Renal cortex interstitium (tissue), 11 donors: ENCODE measurements at regions not wholly inside any gene's neighbourhood (a gene's known extent, or its start where the extent isn't known, plus 50 kb on each side); places are given as distances from the start of the nearest gene placed in this dataset.
A peak's percentile ranks its signal among the peaks of the same experiment; 100 is the strongest.

Experiments used
- DNase-seq, 11 donors: peaks; one replicate each; pipeline ENCODE4 v3.0.0-alpha.2; 2013; ENCODE audit warnings: low read depth in 9 of 11, low spot score in 4 of 11; ENCODE audit errors: extremely low read depth in 1 of 11

GRCh38 chr13:22095794-22096193, 424.9 kb downstream of the FGF9 start:
- DNase-seq, result no peak

GRCh38 chr13:22099585-22099984, 428.7 kb downstream of the FGF9 start:
- no peak for DNase-seq

GRCh38 chr13:22102271-22102670, 431.4 kb downstream of the FGF9 start:
- no peak for DNase-seq

DNA sequence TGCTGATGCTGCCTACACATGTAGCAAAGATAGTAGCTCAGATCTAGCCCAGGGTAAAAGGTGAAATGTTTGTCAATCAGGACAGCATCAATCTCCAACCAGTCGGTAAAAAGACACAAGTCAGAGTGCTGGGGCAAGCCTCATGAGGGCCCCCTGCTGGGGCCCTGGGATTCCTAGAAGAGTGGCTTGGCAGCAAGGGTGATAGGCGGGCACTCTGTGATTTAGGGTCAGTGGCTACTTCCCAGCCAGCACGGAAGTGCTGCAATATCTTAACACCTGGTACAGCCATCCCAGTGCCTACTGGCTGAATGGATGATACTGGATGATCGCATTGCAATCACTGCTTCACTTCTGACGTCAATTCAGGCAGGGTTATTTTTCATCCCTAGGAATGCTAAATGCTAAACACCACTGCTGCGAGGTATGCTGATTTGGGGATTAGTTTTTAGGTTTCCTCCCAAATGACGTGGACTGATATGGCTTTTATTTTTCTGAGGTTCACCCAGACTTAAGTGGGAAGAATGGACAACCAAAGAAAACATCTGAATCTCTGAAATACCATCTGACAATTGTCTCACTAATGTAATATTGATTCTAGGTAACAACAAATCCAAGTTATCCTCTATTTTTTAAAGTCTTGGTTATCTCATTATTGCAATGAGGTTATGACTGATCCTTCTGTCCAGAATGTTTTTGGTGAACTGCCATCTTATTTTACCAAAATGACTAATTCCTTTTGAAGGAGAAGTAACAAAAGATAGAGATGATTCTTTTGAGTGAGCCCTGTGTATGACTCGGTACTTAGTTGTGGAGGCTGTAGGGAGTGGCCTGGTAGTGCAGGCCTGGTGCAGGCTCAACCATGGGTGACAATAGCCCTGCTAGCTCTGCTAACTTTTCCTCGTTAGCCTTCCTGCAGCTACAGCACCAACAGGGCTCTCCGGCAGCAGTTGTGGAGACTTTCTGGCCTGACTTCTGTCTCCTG, 432.5 kb downstream of the FGF9 start:
- no peak for DNase-seq

DNA sequence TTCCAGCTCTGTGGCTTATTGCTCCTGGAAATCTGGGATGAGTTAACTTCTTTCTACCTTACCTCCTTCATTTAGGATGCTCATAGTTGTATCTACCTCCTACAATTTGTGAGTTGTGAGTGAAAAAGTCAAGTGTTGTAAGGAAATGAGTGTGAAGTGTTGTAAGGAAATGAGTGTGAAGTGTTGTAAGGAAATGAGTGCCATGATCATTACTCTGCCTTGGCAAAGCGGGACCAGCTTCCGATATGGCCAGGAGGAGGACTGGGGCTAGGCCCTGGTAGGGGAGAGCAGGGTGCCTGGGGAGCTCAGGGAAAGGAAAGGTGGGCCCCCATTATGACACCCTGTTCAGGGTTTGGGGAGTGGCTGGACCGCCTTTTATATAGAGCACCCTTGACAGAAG, 435.2 kb downstream of the FGF9 start:
- DNase-seq, result no peak

DNA sequence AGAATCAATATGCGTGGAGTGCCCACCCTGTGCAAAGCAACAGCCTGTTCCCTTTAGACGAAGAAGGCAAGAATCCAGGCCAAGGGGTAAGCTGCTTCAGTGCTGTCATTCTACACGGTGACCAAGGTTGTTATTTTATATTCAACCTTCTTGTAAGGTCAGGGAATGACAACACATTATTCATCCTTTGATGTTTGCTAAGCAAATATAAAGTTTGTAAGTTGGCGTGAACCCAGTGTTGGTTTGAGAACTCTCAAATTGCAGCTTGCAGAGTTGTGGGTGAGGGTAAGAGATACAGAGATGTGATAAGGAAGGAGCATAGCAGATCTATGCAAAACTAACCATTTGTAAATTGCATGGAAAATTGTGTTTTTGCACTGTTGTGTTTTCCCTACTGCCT, 436.7 kb downstream of the FGF9 start:
- DNase-seq, result no peak

- no peak for DNase-seq
Observed at GRCh38 chr13:22108283-22108942, 437.5 kb downstream of the FGF9 start.

DNA sequence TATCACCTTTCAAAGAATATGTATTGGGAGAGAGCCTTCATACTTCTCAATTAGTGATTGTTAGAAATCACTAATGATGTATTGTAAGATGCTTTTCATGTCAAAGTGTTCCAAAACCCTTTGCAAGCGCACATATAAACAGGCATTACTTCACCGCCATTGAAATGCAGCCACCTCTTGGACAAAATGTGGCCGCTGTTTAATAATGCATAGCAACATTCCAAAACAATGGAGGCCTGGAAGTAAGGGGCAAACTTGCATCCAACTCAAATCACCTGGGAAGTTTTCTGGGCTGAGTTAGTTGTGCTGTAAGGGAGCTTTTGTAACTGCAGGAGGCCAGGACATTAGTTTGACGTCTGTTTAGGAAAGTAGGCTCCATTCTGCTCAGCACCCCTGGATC, 438.1 kb downstream of the FGF9 start:
- DNase-seq, result no peak

- DNase-seq, result no peak
Observed at GRCh38 chr13:22110368-22110767, 439.5 kb downstream of the FGF9 start.

- DNase-seq, result no peak
Observed at GRCh38 chr13:22111152-22111783, 440.4 kb downstream of the FGF9 start.

DNA sequence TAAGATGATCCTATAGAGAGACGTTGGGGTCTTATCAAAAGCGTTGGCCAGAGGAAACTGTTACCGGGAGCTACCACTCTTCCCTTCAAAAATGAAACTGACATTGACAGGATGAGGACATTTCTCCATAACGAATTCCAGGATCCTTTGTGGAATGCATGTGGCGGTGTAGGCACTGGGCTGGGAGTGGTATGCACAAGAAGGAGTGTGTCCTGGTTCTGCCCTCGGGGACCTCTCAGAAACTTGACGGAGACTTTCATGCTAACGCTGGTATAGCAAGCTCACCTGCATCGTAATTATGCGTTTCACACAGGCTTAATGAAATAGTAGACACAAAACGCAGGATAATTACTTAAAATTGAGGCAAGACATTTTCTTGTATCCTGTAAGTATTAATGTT, 441.1 kb downstream of the FGF9 start:
- DNase-seq, result no peak

DNA sequence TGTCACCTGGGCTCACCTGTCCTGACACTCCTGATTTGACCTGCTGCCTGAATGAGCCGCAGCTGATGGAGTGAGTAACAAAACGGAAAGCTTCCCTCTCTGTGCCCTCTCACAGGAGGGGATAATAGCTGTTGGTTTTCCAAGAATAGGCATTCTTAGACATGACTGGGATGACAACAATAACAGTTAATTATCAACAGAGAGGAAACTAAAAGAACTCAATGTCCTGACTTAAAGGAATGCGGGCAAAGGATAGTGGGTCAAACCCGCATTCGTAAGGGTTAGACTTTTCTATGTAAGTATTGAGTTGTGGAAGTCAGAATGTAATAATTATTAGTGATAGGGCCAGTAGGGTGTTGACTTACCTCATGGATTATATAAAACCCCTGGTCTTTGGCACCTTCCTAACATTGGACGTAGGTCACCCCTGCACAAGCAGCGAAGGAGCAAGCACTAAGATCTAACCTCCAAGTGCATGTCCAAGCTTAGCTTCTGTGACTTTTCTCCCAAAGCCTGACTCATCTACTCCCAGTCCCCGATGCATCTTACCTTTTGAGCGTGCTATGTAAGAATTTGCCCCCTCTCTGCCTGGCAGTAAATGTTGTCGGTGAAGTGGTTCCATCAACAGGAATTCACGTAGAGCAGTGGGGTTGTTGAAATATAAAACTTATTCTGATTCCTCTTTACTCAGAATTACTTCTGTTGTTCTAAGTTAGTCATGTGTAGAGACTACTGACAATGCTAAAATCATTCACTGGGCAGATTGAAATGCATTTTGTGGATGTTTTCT, 442.3 kb downstream of the FGF9 start:
- DNase-seq, result no peak

- DNase-seq, result peak; percentile 34 to 89 (median 77)
Observed at GRCh38 chr13:22114630-22115311, 443.9 kb downstream of the FGF9 start.

- no peak for DNase-seq
Observed at GRCh38 chr13:22118158-22118557, 447.3 kb downstream of the FGF9 start.

DNA sequence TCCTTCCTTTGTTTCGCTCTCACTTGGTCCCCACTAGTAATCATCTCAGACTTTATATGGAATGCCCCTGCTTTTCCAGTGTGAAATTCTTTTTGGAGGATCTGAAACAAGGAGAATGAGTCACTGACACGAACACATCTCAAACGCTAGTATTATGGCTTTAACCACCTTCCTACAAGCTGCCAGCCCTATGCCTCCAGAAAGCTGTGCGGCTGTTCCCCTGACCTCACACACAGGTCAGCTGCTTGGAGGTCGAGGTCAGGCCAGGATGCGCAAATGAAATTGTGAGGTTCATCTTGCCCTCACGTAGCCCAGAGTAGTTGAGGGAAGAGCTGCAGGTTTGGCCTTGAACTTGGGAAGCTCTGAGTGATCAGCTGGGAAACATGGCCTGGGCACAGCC, 449.8 kb downstream of the FGF9 start:
- DNase-seq, result no peak

- no peak for DNase-seq
Observed at GRCh38 chr13:22121146-22121739, 450.4 kb downstream of the FGF9 start.

DNA sequence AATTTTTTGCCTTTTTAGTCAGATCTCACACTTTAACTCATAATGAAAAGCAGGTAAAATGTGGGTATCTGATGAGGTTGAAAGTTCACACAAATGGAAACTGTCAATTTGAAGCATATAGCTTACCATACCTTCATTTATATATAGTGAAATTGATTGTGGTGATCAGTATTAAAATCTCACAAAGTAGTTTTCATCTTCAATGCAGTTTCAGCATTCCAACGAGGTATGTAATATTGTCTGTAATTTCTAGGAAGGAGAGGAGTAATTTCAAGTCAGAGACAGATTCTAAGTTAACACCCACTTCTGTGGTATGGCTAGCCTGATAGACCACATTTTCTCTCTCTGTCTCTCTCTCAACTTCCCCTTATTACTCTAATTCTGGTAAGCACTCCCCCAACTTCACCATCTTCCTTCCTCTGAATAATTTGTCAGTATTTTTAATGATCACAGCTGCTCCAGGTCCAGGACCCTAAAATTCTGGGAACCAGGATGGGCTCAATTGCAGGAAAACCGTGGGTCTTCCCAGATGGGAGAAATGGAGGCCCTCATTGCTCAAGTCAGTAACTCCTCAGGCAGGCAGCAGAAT, 455.7 kb downstream of the FGF9 start:
- no peak for DNase-seq
